ENCODE measurements at regions not wholly inside any gene's neighbourhood (a gene's known extent, or its start where the extent isn't known, plus 50 kb on each side); places are given as distances from the start of the nearest gene placed in this dataset.

GRCh38 chr2:117127680-117128079 lies 686.8 kb upstream of the DDX18 start (continued):
- TF ChIP-seq EZH2phosphoT487 (IDR thresholded peaks at IDR 0.05; ENCODE audit: borderline replicate concordance) (no peak), REST (IDR thresholded peaks at IDR 0.05; ENCODE audit: low read depth) (no peak), ELF1 (IDR thresholded peaks at IDR 0.05; ENCODE audit: borderline replicate concordance, low read depth) (no peak), CTCF (IDR thresholded peaks at IDR 0.05 in 2 of 3, conservative IDR thresholded peaks at IDR 0.05 in 1 of 3; ENCODE audit: borderline replicate concordance in 1 of 3, insufficient read depth in 1 of 3, low read depth in 2 of 3, low read length in 2 of 3) (no peak), SIN3A (IDR thresholded peaks at IDR 0.05; ENCODE audit: low read depth) (no peak)
- TF ChIP-seq, protein P1, sequence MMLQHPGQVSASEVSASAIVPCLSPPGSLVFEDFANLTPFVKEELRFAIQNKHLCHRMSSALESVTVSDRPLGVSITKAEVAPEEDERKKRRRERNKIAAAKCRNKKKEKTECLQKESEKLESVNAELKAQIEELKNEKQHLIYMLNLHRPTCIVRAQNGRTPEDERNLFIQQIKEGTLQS (IDR thresholded peaks at IDR 0.05), result no peak

- POLR2A ChIA-PET, result no interaction called here
- DNase-seq (ENCODE audit: low read depth, low spot score), result no peak
- no peak overlapping the region for H3K4me2 ChIP-seq (ENCODE audit: low read length)
- CTCF ChIA-PET, result no interaction called here
- no peaks in the 10 kb centered on the region for H3K4me1 ChIP-seq (ENCODE audit: control insufficient read depth in 1 of 2, insufficient read depth in 2 of 2, low read length in 2 of 2)
- no peak overlapping the region for H2AFZ ChIP-seq (ENCODE audit: low read depth, low read length, poor library complexity, severe bottlenecking)
- RAD21 ChIA-PET (ENCODE audit: low non-redundant PET in 1 of 2, low total read pairs in 2 of 2, uncharacterized antibody in 2 of 2, unreplicated experiment in 2 of 2), result no interaction called here
- no peaks in the 10 kb centered on the region for H3K9me2 ChIP-seq (ENCODE audit: insufficient read depth)
- TF ChIP-seq CEBPB (IDR thresholded peaks at IDR 0.05; ENCODE audit: low read depth) (no peak), JUND (IDR thresholded peaks at IDR 0.05) (no peak), FOSL1 (IDR thresholded peaks at IDR 0.05; ENCODE audit: low read depth) (no peak), YY1 (IDR thresholded peaks at IDR 0.05; ENCODE audit: extremely low read depth, insufficient replicate concordance, low read depth, low read length) (no peak), POLR2A (IDR thresholded peaks at IDR 0.05; ENCODE audit: borderline replicate concordance, extremely low read depth, insufficient read depth, insufficient read length) (no peak), RAD21 (IDR thresholded peaks at IDR 0.05; ENCODE audit: low read depth) (no peak), ELF1 (IDR thresholded peaks at IDR 0.05; ENCODE audit: borderline replicate concordance, low read depth) (no peak), SRF (IDR thresholded peaks at IDR 0.05; ENCODE audit: low read depth) (no peak), EZH2phosphoT487 (IDR thresholded peaks at IDR 0.05; ENCODE audit: borderline replicate concordance) (no peak)
- TF ChIP-seq, protein P2, sequence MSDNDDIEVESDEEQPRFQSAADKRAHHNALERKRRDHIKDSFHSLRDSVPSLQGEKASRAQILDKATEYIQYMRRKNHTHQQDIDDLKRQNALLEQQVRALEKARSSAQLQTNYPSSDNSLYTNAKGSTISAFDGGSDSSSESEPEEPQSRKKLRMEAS (IDR thresholded peaks at IDR 0.05), result no peak
- TF ChIP-seq, protein P1 (IDR thresholded peaks at IDR 0.05), result no peak
- no peak overlapping the region for H3K27ac ChIP-seq (ENCODE audit: low read depth, low read length)
- H3K9me3 ChIP-seq (ENCODE audit: control insufficient read depth in 1 of 2, insufficient read depth in 1 of 2, low read depth in 1 of 2, low read length in 2 of 2), result peaks cover 5 to 17% of the 10 kb centered on the region in 2 experiments; a peak in 3 of 4 replicates
- no peak for ATAC-seq
- no peaks in the 10 kb centered on the region for H3K36me3 ChIP-seq (ENCODE audit: control insufficient read depth in 1 of 2, insufficient read depth in 2 of 2, low read length in 2 of 2)
- no peaks in the 10 kb centered on the region for H3K79me2 ChIP-seq (ENCODE audit: insufficient read depth, low read length)
- no peaks in the 10 kb centered on the region for H4K20me1 ChIP-seq (ENCODE audit: insufficient read depth)
- intact Hi-C loops (cut with micrococcal nuclease), result no loop called here
- H3K9ac ChIP-seq (ENCODE audit: low read length), result no peak overlapping the region
- H3K4me3 ChIP-seq (replicated peaks in 1 of 2; ENCODE audit: low read depth in 1 of 2, low read length in 2 of 2), result no peak overlapping the region
- H3K27me3 ChIP-seq (ENCODE audit: insufficient read depth, low read length), result no peaks in the 10 kb centered on the region
- no TSS peak for BruUV-seq (replicated peaks)
Measured at GRCh38 chr2:117128461-117128860, 686.0 kb upstream of the DDX18 start.
